ENCODE measurements at regions not wholly inside any gene's neighbourhood (a gene's known extent, or its start where the extent isn't known, plus 50 kb on each side); places are given as distances from the start of the nearest gene placed in this dataset.
"Not testable (repeated sequence)": the region's sequence is repeated elsewhere in the genome, so short reads cannot be mapped to it uniquely, and the experiment has no call there.

DNA sequence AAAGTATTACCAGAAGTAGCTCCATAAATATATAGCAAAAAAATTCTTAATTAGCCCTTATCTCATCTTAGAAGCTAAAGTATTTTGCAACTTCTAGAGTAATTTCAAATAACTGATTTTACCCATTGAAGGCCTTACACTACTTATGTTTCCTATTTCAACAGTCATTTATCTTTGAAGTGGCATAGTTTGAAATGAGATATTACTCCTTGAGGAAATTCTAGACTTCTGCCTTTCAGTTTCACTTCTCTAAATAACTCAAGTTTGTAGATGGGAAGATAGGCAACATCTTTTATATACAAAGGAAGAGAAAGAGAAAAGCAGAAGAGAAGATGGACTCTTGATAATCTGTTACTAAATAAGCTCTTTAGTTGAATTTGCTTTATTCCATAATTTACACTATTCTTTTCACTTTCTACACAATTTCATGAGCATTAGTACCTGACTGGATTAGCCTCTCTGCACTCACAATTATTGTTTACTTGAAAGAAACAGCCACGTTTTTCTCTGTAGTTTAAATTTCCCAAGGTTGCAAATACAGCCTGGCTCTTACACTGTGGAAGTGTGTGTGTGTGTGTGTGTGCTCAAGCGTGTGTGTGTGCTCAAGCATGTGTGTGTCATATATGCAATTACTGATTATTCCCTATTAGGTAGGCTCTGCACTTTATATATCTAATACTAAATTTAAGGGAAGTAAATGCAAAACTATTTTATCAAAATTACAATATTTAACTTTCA, 60.6 kb upstream of the EMB start:
- peak; percentile 49 for DNase-seq

DNA sequence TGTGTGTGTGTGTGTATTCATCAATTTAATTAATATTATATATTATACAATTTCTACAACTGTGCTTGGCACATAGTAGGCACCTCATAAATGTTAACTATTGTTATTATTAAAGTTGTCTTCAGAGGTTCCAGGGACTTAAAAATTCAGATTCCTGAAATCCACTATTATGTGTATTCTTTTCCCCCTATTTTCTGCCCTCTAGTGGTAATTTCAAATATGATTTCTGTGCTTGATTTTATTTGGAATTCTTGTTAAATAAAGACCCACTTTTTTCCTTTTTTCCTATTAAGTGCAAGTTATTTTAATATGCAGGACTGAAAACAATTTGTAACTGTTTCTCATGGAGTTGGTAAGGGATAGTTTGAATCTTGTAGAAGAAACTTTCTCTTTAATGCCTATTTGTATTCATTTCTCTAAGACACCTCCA, 72.0 kb upstream of the EMB start:
- H3K27ac ChIP-seq (ENCODE audit: low read length); H3K36me3 ChIP-seq (ENCODE audit: control insufficient read depth, insufficient read depth, low read length); H3K27me3 ChIP-seq (ENCODE audit: control insufficient read depth, insufficient read depth, low read length); DNase-seq; H3K4me1 ChIP-seq (ENCODE audit: control insufficient read depth, insufficient read depth, low read length); H3K4me3 ChIP-seq (ENCODE audit: low read length); H3K9me3 ChIP-seq (replicated peaks; ENCODE audit: control insufficient read depth, low read depth, low read length): not testable (repeated sequence)

More for the DNA sequence above, 60.6 kb upstream of the EMB start:
- Histone ChIP-seq H3K27me3 (ENCODE audit: control insufficient read depth, insufficient read depth, low read length) (no peaks in the 10 kb centered on the region), H3K4me3 (ENCODE audit: low read length) (no peak overlapping the region), H3K27ac (ENCODE audit: low read length) (no peak overlapping the region), H3K9me3 (replicated peaks; ENCODE audit: control insufficient read depth, low read depth, low read length) (no peaks in the 10 kb centered on the region), H3K4me1 (ENCODE audit: control insufficient read depth, insufficient read depth, low read length) (no peaks in the 10 kb centered on the region), H3K36me3 (ENCODE audit: control insufficient read depth, insufficient read depth, low read length) (no peaks in the 10 kb centered on the region)
- no CpG with 5 or more reads among the region's 2 CpGs for WGBS (ENCODE audit: insufficient coverage)

DNA sequence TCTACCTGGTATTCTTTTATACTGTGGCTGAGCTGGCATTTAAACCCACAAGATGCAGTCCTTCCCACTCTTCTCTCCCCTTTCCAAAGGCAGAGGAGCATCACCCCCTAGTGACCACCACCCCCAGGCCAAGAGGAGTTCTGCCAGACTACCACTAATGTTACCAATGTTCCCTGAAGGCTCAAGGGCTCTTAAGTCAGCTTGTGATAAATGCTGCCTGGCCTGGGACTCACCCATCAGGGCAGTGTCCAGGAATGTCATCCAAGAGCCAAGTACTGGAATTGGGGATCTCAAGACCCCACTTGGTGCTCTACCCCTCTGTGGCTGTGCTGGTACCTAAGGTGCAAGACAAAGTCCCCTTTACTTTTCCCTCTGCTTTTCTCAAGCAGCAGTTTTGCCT, 80.0 kb upstream of the EMB start:
- H3K27me3 ChIP-seq (ENCODE audit: control insufficient read depth, insufficient read depth, low read length); H3K36me3 ChIP-seq (ENCODE audit: control insufficient read depth, insufficient read depth, low read length); DNase-seq; H3K27ac ChIP-seq (ENCODE audit: low read length); H3K4me1 ChIP-seq (ENCODE audit: control insufficient read depth, insufficient read depth, low read length); H3K4me3 ChIP-seq (ENCODE audit: low read length); H3K9me3 ChIP-seq (replicated peaks; ENCODE audit: control insufficient read depth, low read depth, low read length): not testable (repeated sequence)

DNA sequence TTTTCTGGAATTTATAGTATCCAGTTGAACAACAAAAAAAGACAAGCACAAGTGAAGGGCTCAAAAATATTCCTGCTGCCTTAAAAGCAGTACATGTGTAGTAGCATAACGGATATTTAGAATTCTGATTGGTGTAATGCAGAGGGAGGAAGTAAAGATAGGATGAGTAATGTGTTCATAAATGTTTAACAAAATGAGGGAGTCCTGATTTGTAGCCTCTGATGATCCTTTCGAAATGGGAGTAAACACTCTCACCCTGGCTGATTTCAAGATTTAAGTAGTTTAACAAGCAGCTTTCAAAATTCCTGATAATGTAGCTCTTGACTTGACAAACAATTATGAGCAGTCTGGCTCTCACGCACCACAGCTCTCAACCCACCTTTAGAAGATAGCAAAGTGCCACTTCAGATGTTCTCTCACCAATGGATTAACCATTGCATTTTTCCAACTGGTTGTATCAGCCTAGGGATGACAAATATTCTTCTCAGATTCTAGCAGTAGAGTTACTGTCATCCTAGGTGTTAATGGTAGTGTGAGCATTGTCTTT, 86.5 kb upstream of the EMB start:
- 80% methylated on average over 2 of the region's 3 CpGs for WGBS (ENCODE audit: insufficient coverage)
- H3K4me3 ChIP-seq (ENCODE audit: low read length); DNase-seq; H3K4me1 ChIP-seq (ENCODE audit: control insufficient read depth, insufficient read depth, low read length); H3K27ac ChIP-seq (ENCODE audit: low read length); H3K36me3 ChIP-seq (ENCODE audit: control insufficient read depth, insufficient read depth, low read length); H3K27me3 ChIP-seq (ENCODE audit: control insufficient read depth, insufficient read depth, low read length); H3K9me3 ChIP-seq (replicated peaks; ENCODE audit: control insufficient read depth, low read depth, low read length): not testable (repeated sequence)

DNA sequence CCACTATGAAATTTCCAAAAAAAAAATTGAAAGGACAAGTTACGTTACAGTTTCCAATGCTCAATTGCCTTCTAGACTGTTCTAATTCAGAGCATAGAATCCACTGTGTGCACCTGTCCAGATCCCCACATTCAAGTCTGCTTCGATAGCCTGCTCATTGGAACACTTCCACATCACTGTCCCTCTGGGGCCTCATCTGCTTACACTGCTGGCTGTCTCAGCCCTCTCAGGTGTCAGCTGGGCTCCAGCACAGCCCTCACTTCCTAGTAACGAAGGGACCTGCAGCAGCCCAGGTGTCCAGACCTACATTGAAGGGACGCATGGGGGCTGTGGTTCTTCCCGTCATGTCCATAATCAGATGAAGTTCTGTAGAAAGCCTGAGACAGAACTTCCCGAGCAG, 94.3 kb upstream of the EMB start:
- Histone ChIP-seq H3K36me3 (ENCODE audit: control insufficient read depth, insufficient read depth, low read length) (no peaks in the 10 kb centered on the region), H3K4me3 (ENCODE audit: low read length) (no peak overlapping the region), H3K4me1 (ENCODE audit: control insufficient read depth, insufficient read depth, low read length) (no peaks in the 10 kb centered on the region), H3K27me3 (ENCODE audit: control insufficient read depth, insufficient read depth, low read length) (no peaks in the 10 kb centered on the region), H3K27ac (ENCODE audit: low read length) (no peak overlapping the region), H3K9me3 (replicated peaks; ENCODE audit: control insufficient read depth, low read depth, low read length) (peaks cover 5% of the 10 kb centered on the region)
- WGBS (ENCODE audit: insufficient coverage) = 71% methylated on average over 5 of the region's 6 CpGs
- DNase-seq = no peak

DNA sequence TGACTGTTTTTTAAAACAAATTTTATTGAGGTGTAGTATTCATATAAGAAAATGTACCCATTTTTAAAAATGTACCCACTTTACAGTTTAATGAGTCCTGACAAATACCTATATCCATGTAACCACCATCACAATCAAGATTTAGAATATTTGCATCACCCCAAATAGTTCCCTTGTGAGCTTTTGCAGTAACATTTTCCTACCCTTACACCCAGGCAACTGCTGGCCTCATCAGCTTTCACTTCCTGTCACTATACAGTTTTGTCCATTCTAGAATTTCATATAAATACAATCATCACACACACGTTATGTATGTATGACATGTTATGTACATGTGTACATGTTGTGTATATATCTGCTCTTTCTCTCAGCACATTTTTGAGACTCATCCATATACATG, 96.4 kb upstream of the EMB start:
- DNase-seq = peak; percentile 27
- H3K36me3 ChIP-seq (ENCODE audit: control insufficient read depth, insufficient read depth, low read length); H3K4me3 ChIP-seq (ENCODE audit: low read length); H3K4me1 ChIP-seq (ENCODE audit: control insufficient read depth, insufficient read depth, low read length); H3K9me3 ChIP-seq (replicated peaks; ENCODE audit: control insufficient read depth, low read depth, low read length); H3K27me3 ChIP-seq (ENCODE audit: control insufficient read depth, insufficient read depth, low read length); H3K27ac ChIP-seq (ENCODE audit: low read length): not testable (repeated sequence)
- no CpG with 5 or more reads among the region's 1 CpG for WGBS (ENCODE audit: insufficient coverage)

DNA sequence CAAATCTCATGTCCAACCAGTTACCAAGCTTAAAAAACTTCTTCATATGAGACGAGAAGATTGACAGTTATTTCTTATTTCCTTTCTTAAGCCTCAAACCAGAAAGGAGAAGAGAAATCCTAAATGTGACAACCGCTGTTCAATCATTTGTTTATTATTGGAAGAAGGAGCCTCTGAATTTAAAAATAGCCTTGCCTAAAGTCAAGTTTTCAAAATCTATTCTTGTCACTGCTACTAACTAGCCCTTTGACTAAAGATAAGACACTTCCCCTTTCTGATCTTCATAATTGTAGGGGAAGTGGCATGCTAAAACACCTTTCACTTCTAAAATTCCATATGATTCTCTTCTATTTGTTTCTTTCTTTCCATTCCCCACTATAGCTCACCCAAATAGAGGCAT, 106.2 kb upstream of the EMB start:
- Histone ChIP-seq H3K27ac (ENCODE audit: low read length) (no peak overlapping the region), H3K4me1 (ENCODE audit: control insufficient read depth, insufficient read depth, low read length) (no peaks in the 10 kb centered on the region), H3K36me3 (ENCODE audit: control insufficient read depth, insufficient read depth, low read length) (no peaks in the 10 kb centered on the region), H3K27me3 (ENCODE audit: control insufficient read depth, insufficient read depth, low read length) (no peaks in the 10 kb centered on the region), H3K9me3 (replicated peaks; ENCODE audit: control insufficient read depth, low read depth, low read length) (no peaks in the 10 kb centered on the region), H3K4me3 (ENCODE audit: low read length) (no peak overlapping the region)
- no peak for DNase-seq
- no CpG with 5 or more reads among the region's 2 CpGs for WGBS (ENCODE audit: insufficient coverage)

DNA sequence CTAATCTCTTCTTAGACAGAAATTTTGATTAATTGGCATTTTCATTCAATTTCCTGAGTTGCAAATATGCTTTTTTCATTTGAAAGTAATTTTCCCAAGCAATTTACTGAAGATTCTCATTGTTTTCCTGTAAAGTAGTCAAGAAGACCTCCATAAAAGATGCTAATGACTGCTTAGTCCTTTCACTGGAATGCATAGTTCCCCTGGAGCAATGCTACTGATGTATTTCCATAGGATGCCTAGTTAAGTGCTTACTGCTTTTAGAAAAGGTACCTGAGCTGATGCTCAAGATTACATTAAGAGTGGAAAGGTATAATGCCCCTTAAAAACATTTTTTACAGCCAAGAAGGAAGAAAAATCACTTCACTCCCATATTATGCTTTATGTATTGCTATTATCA, 109.2 kb upstream of the EMB start:
- no peak for DNase-seq
- H3K4me3 ChIP-seq (ENCODE audit: low read length) = no peak overlapping the region
- H3K27me3 ChIP-seq (ENCODE audit: control insufficient read depth, insufficient read depth, low read length) = no peaks in the 10 kb centered on the region
- H3K27ac ChIP-seq (ENCODE audit: low read length) = no peak overlapping the region
- no peaks in the 10 kb centered on the region for H3K9me3 ChIP-seq (replicated peaks; ENCODE audit: control insufficient read depth, low read depth, low read length)
- H3K36me3 ChIP-seq (ENCODE audit: control insufficient read depth, insufficient read depth, low read length) = no peaks in the 10 kb centered on the region
- no peaks in the 10 kb centered on the region for H3K4me1 ChIP-seq (ENCODE audit: control insufficient read depth, insufficient read depth, low read length)

DNA sequence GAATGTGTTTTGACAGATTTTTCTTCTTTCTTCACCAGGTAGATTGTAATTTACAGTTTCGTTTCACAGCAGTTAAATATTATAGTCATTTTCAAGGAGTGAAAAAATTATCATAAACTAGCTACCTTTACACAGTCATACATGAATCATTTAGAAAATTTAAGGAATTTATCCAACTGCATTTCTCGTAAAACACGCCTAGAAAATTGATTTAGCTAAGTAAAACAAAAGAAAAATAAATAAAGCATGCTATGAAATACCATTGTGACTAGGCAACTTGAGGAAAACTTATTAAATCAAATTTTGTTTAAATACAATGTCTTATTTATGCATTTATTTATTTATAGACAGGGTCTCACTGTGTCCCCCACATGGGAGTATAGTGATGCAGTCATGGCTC, 109.9 kb upstream of the EMB start:
- WGBS (ENCODE audit: insufficient coverage) = no CpG with 5 or more reads among the region's 3 CpGs
- Histone ChIP-seq H3K27ac (ENCODE audit: low read length) (no peak overlapping the region), H3K36me3 (ENCODE audit: control insufficient read depth, insufficient read depth, low read length) (no peaks in the 10 kb centered on the region), H3K9me3 (replicated peaks; ENCODE audit: control insufficient read depth, low read depth, low read length) (no peaks in the 10 kb centered on the region), H3K4me3 (ENCODE audit: low read length) (no peak overlapping the region), H3K4me1 (ENCODE audit: control insufficient read depth, insufficient read depth, low read length) (no peaks in the 10 kb centered on the region), H3K27me3 (ENCODE audit: control insufficient read depth, insufficient read depth, low read length) (no peaks in the 10 kb centered on the region)
- DNase-seq = no peak

DNA sequence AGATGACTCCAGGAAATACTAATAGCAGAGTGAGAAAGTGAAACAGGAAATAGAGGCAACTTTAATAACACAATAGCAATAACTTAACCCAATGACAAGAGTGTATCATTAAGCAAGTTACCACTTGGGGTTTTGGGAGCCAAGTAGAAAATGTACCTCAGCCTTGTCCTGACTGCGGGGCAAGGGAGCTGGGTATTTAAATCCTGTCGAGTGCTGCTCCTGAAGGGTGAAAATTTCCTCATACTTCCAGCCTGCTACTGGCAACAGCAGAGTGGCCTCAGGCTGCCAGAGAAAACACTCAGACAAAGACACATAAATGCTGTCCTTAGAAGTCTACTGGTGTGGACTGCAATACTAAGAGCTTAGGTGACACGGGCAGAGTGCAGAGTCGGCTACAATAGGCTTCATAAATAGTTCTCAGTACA, 112.5 kb upstream of the EMB start:
- WGBS (ENCODE audit: insufficient coverage) = no CpG with 5 or more reads among the region's 4 CpGs
- DNase-seq = no peak
- H3K4me3 ChIP-seq (ENCODE audit: low read length) = no peak overlapping the region
- no peaks in the 10 kb centered on the region for H3K27me3 ChIP-seq (ENCODE audit: control insufficient read depth, insufficient read depth, low read length)
- no peaks in the 10 kb centered on the region for H3K9me3 ChIP-seq (replicated peaks; ENCODE audit: control insufficient read depth, low read depth, low read length)
- no peaks in the 10 kb centered on the region for H3K4me1 ChIP-seq (ENCODE audit: control insufficient read depth, insufficient read depth, low read length)
- H3K27ac ChIP-seq (ENCODE audit: low read length) = no peak overlapping the region
- no peaks in the 10 kb centered on the region for H3K36me3 ChIP-seq (ENCODE audit: control insufficient read depth, insufficient read depth, low read length)

DNA sequence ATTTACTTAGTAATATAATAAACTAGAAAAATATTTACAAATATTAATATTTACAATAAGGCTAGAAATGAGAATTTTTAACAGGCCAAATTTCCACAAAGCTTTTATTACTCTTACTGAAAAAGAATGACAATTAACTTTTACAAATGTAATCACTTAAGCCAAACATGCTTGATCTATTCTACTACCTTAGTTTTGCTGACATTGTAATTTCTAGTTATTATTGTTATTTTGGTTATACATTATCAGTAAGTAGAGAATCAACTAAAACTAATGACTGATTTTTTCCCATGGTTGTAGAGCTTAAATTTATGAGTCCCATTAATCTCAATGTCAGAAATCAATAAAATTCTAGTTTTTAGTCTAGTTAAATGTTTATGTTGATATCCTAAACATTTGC, 107.8 kb upstream of the PARP8 start:
- H3K27me3 ChIP-seq (ENCODE audit: control insufficient read depth, insufficient read depth, low read length); H3K4me3 ChIP-seq (ENCODE audit: low read length); DNase-seq; H3K27ac ChIP-seq (ENCODE audit: low read length); H3K4me1 ChIP-seq (ENCODE audit: control insufficient read depth, insufficient read depth, low read length); H3K9me3 ChIP-seq (replicated peaks; ENCODE audit: control insufficient read depth, low read depth, low read length); H3K36me3 ChIP-seq (ENCODE audit: control insufficient read depth, insufficient read depth, low read length): not testable (repeated sequence)
